CD1c-positive myeloid dendritic cell (primary cell): ENCODE measurements at regions not wholly inside any gene's neighbourhood (a gene's known extent, or its start where the extent isn't known, plus 50 kb on each side); places are given as distances from the start of the nearest gene placed in this dataset.
A peak's percentile ranks its signal among the peaks of the same experiment; 100 is the strongest.
"Not testable (repeated sequence)": the region's sequence is repeated elsewhere in the genome, so short reads cannot be mapped to it uniquely, and the experiment has no call there.

Experiments
- DNase-seq: peaks from one replicate; pipeline ENCODE4 v3.0.0-alpha.2; 2016; ENCODE audit errors: extremely low spot score

GRCh38 chr20:53668992-53669391 lies 75.4 kb upstream of the ZNF217 start:
- DNase-seq = no peak

GRCh38 chr20:53666144-53666543 lies 72.5 kb upstream of the ZNF217 start:
- no peak for DNase-seq

GRCh38 chr20:53664121-53664520 lies 70.5 kb upstream of the ZNF217 start:
- DNase-seq = no peak

- DNase-seq = not testable (repeated sequence)
Observed at GRCh38 chr20:53663521-53663920, 69.9 kb upstream of the ZNF217 start.

GRCh38 chr20:53662595-53662994 lies 69.0 kb upstream of the ZNF217 start:
- DNase-seq = peak; percentile 51

GRCh38 chr20:53660947-53661381 lies 67.3 kb upstream of the ZNF217 start:
- DNase-seq = no peak

- DNase-seq = no peak
Observed at GRCh38 chr20:53660078-53660909, 66.7 kb upstream of the ZNF217 start.

- no peak for DNase-seq
Observed at GRCh38 chr20:53658973-53659372, 65.3 kb upstream of the ZNF217 start.

- DNase-seq = peak; percentile 54
Observed at GRCh38 chr20:53658322-53658721, 64.7 kb upstream of the ZNF217 start.

- no peak for DNase-seq
Observed at GRCh38 chr20:53657732-53658131, 64.1 kb upstream of the ZNF217 start.

- DNase-seq = peak; percentile 61
Observed at GRCh38 chr20:53657279-53657678, 63.6 kb upstream of the ZNF217 start.

- DNase-seq = peak; percentile 83
Observed at GRCh38 chr20:53656293-53657202, 62.9 kb upstream of the ZNF217 start.

GRCh38 chr20:53655625-53656292 lies 62.1 kb upstream of the ZNF217 start:
- peak; percentile 45 for DNase-seq

- peak; percentile 93 for DNase-seq
Observed at GRCh38 chr20:53654932-53655624, 61.4 kb upstream of the ZNF217 start.

- not testable (repeated sequence) for DNase-seq
Observed at GRCh38 chr20:53654521-53654920, 60.9 kb upstream of the ZNF217 start.

- DNase-seq = no peak
Observed at GRCh38 chr20:53652859-53653517, 59.3 kb upstream of the ZNF217 start.

GRCh38 chr20:53652090-53652858 lies 58.6 kb upstream of the ZNF217 start:
- DNase-seq = peak; percentile 57

- not testable (repeated sequence) for DNase-seq
Observed at GRCh38 chr20:53649493-53649892, 55.9 kb upstream of the ZNF217 start.

GRCh38 chr20:53647286-53647821 lies 53.7 kb upstream of the ZNF217 start:
- DNase-seq = no peak

GRCh38 chr20:53646550-53646949 lies 52.9 kb upstream of the ZNF217 start:
- DNase-seq = no peak
